Thyroid gland (tissue), 4 donors: ENCODE measurements at regions not wholly inside any gene's neighbourhood (a gene's known extent, or its start where the extent isn't known, plus 50 kb on each side); places are given as distances from the start of the nearest gene placed in this dataset.

Source experiments
- CTCF ChIP-seq, 6 experiments: fragments of 200-600 bp in 3 of 6; fragments of 450-650 bp in 3 of 6; sonication (generic) in 3 of 6; IDR thresholded peaks; one replicate each; pipeline ENCODE4 v1.5.1; 2016 to 2019; ENCODE audit warnings: antibody characterized with exemption in 6 of 6, mild to moderate bottlenecking in 2 of 6, inconsistent platforms in 1 of 6, moderate library complexity in 1 of 6
- POLR2A ChIP-seq, 2 donors: fragments of 450-650 bp; IDR thresholded peaks; one replicate each; pipeline ENCODE4 v1.6.1; 2017; ENCODE audit warnings: antibody characterized with exemption in 2 of 2, mild to moderate bottlenecking in 2 of 2, moderate library complexity in 1 of 2

DNA sequence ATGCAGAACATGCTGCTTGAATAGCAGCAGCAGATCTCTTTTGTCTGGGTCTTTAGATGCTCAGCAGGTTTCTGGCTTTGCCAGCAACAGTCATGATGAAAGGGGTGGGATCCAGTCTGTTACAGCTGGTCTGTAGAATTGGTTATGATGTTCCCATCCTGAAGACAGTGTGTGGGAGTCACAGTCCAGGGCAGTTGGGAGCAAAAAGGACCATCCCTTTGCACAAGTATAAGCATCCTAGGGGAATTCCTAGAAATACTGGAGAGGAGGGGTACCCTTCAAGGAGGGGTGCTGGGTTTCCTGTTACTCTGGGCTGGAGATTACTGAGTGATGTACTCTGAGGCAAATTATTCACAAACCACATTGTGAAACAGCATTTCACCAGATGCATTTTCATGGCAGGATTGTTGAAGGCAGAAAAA is 119.9 kb upstream of the RND3 start:
- TF ChIP-seq CTCF (IDR thresholded peaks at IDR 0.05): no peak
- no peak for TF ChIP-seq POLR2A (IDR thresholded peaks at IDR 0.05)
